ENCODE measurements at regions not wholly inside any gene's neighbourhood (a gene's known extent, or its start where the extent isn't known, plus 50 kb on each side); places are given as distances from the start of the nearest gene placed in this dataset.

GRCh38 chr4:23297327-23297726, 592.5 kb downstream of the PPARGC1A start:
- peaks cover under 1% of the 10 kb centered on the region for H3K4me1 ChIP-seq (ENCODE audit: insufficient read depth, low read length, poor library complexity, severe bottlenecking)
- H3K9ac ChIP-seq (ENCODE audit: low read depth, low read length, poor library complexity, severe bottlenecking): no peak overlapping the region

DNA sequence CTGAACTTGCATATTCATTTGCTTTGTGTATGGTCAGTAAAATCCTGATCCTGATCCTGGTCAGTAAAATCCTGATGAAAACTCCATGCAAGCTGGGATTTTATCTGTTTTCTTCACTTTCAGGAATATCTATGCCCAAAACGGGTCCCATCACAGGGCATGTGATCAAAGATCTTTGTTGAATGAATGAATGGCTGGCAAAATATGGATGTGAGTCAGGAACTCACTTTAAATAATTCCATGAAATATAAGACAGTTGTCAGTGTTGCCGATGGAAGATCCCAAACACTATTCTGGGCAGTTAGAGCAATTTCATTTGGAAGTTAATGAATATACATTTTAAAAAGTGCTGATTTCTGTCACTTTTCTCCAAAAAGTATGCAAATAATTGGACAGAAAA, 598.4 kb downstream of the GBA3 start:
- Histone ChIP-seq H3K9me2 (replicated peaks; ENCODE audit: low read depth, low read length) (no peaks in the 10 kb centered on the region), H3K4me2 (ENCODE audit: low read depth, low read length, poor library complexity, severe bottlenecking) (no peak overlapping the region), H3K4me3 (ENCODE audit: low read length, poor library complexity, severe bottlenecking) (no peak overlapping the region), H3F3A (ENCODE audit: low read depth) (no peaks in the 10 kb centered on the region), H3K36me3 (ENCODE audit: insufficient read depth, low read length) (no peaks in the 10 kb centered on the region), H3K79me2 (ENCODE audit: insufficient read depth, low read length) (no peaks in the 10 kb centered on the region), H2AFZ (ENCODE audit: low read length) (peak overlapping the region; percentile 92; the same call in 1 of the 2 replicates), H3K27me3 (ENCODE audit: insufficient read depth, low read length, poor library complexity, severe bottlenecking) (no peaks in the 10 kb centered on the region), H3K9ac (ENCODE audit: low read depth, low read length, poor library complexity, severe bottlenecking) (no peak overlapping the region), H3K9me3 (ENCODE audit: insufficient read depth, low read depth, low read length) (no peaks in the 10 kb centered on the region), H3K4me1 (ENCODE audit: insufficient read depth, low read length, poor library complexity, severe bottlenecking) (peaks cover 8% of the 10 kb centered on the region), H4K20me1 (ENCODE audit: insufficient read depth, low read length, poor library complexity, severe bottlenecking) (no peaks in the 10 kb centered on the region)
- TF ChIP-seq EZH2phosphoT487 (IDR thresholded peaks at IDR 0.05; ENCODE audit: borderline replicate concordance): no peak
- TF ChIP-seq, protein P1, sequence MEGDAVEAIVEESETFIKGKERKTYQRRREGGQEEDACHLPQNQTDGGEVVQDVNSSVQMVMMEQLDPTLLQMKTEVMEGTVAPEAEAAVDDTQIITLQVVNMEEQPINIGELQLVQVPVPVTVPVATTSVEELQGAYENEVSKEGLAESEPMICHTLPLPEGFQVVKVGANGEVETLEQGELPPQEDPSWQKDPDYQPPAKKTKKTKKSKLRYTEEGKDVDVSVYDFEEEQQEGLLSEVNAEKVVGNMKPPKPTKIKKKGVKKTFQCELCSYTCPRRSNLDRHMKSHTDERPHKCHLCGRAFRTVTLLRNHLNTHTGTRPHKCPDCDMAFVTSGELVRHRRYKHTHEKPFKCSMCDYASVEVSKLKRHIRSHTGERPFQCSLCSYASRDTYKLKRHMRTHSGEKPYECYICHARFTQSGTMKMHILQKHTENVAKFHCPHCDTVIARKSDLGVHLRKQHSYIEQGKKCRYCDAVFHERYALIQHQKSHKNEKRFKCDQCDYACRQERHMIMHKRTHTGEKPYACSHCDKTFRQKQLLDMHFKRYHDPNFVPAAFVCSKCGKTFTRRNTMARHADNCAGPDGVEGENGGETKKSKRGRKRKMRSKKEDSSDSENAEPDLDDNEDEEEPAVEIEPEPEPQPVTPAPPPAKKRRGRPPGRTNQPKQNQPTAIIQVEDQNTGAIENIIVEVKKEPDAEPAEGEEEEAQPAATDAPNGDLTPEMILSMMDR (conservative IDR thresholded peaks at IDR 0.05; ENCODE audit: low read length): no peak

More at GRCh38 chr4:23297327-23297726, 592.5 kb downstream of the PPARGC1A start:
- no peak overlapping the region for H3K4me2 ChIP-seq (ENCODE audit: low read depth, low read length, poor library complexity, severe bottlenecking)
- H3K9me2 ChIP-seq (replicated peaks; ENCODE audit: low read depth, low read length): no peaks in the 10 kb centered on the region
- H3K27me3 ChIP-seq (ENCODE audit: insufficient read depth, low read length, poor library complexity, severe bottlenecking): no peaks in the 10 kb centered on the region
- H3K9me3 ChIP-seq (ENCODE audit: insufficient read depth, low read depth, low read length): no peaks in the 10 kb centered on the region
- no peaks in the 10 kb centered on the region for H4K20me1 ChIP-seq (ENCODE audit: insufficient read depth, low read length, poor library complexity, severe bottlenecking)
- H3K79me2 ChIP-seq (ENCODE audit: insufficient read depth, low read length): no peaks in the 10 kb centered on the region
- H3K36me3 ChIP-seq (ENCODE audit: insufficient read depth, low read length): no peaks in the 10 kb centered on the region
- no peak overlapping the region for H3K4me3 ChIP-seq (ENCODE audit: low read length, poor library complexity, severe bottlenecking)
- no peaks in the 10 kb centered on the region for H3F3A ChIP-seq (ENCODE audit: low read depth)
- no peak overlapping the region for H2AFZ ChIP-seq (ENCODE audit: low read length)
- TF ChIP-seq, protein P1 (conservative IDR thresholded peaks at IDR 0.05; ENCODE audit: low read length): peak; percentile 34; the same call in 1 of the 2 replicates
- TF ChIP-seq EZH2phosphoT487 (IDR thresholded peaks at IDR 0.05; ENCODE audit: borderline replicate concordance): no peak

GRCh38 chr4:23290656-23291055, 597.9 kb downstream of the GBA3 start:
- H3K4me2 ChIP-seq (ENCODE audit: low read depth, low read length, poor library complexity, severe bottlenecking): no peak overlapping the region
- 0 out of 2 replicates have a peak overlapping the region, but pooled peaks have one; percentile 13 for H2AFZ ChIP-seq (ENCODE audit: low read length)
- no peaks in the 10 kb centered on the region for H3K27me3 ChIP-seq (ENCODE audit: insufficient read depth, low read length, poor library complexity, severe bottlenecking)

More at GRCh38 chr4:23290656-23291055, 597.9 kb downstream of the GBA3 start:
- no peaks in the 10 kb centered on the region for H3K79me2 ChIP-seq (ENCODE audit: insufficient read depth, low read length)
- H3F3A ChIP-seq (ENCODE audit: low read depth): no peaks in the 10 kb centered on the region
- H4K20me1 ChIP-seq (ENCODE audit: insufficient read depth, low read length, poor library complexity, severe bottlenecking): no peaks in the 10 kb centered on the region
- no peak overlapping the region for H3K9ac ChIP-seq (ENCODE audit: low read depth, low read length, poor library complexity, severe bottlenecking)
- TF ChIP-seq, protein P1 (conservative IDR thresholded peaks at IDR 0.05; ENCODE audit: low read length): no peak
- TF ChIP-seq EZH2phosphoT487 (IDR thresholded peaks at IDR 0.05; ENCODE audit: borderline replicate concordance): no peak
- no peaks in the 10 kb centered on the region for H3K9me3 ChIP-seq (ENCODE audit: insufficient read depth, low read depth, low read length)
- no peak overlapping the region for H3K4me3 ChIP-seq (ENCODE audit: low read length, poor library complexity, severe bottlenecking)
- H3K9me2 ChIP-seq (replicated peaks; ENCODE audit: low read depth, low read length): no peaks in the 10 kb centered on the region
- no peaks in the 10 kb centered on the region for H3K36me3 ChIP-seq (ENCODE audit: insufficient read depth, low read length)
- H3K4me1 ChIP-seq (ENCODE audit: insufficient read depth, low read length, poor library complexity, severe bottlenecking): peaks cover 8% of the 10 kb centered on the region
